Kidney epithelial cell (primary cell): ENCODE measurements at regions not wholly inside any gene's neighbourhood (a gene's known extent, or its start where the extent isn't known, plus 50 kb on each side); places are given as distances from the start of the nearest gene placed in this dataset.

ENCODE experiments used
- DNase-seq: peaks from one replicate; pipeline ENCODE4 v3.0.0-alpha.2; 2010; ENCODE audit warnings: low read depth
- H3K27me3 ChIP-seq: 2 replicates; pipeline ENCODE4 v1.6.0; 2011; ENCODE audit warnings: low read length; ENCODE audit not compliant: control insufficient read depth, insufficient read depth
- H3K36me3 ChIP-seq: 2 replicates; pipeline ENCODE4 v1.5.1; 2011; ENCODE audit warnings: low read length; ENCODE audit not compliant: control insufficient read depth, insufficient read depth
- H3K4me3 ChIP-seq: 2 replicates; pipeline ENCODE4 v1.5.1; 2011; ENCODE audit warnings: low read depth, mild to moderate bottlenecking, control low read depth, low read length
- TF ChIP-seq, protein P1 (sequence below): IDR thresholded peaks from 2 replicates; pipeline ENCODE4 v1.5.1; 2011; ENCODE audit warnings: mild to moderate bottlenecking, moderate library complexity, low read length, control low read depth, inconsistent platforms; ENCODE audit not compliant: insufficient read depth, poor library complexity, severe bottlenecking

DNA sequence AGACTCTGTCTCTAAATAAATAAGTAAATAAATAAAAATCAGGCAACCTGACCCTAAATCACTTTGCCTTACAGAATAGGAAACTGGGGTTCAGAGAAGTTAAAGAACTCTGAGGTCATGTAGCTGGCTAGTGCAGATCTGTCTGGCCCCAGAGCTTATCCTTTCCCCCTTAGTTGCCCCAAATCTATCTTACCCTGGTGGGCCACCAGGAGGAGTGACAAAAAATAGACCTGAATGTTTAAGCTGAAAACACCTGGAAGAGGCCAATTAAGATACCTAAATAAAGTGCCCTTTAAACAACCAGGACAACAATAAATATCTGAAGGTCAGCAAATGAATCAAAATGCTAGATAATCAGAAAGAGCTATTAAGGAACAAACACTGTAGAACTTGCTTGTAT lies 59.7 kb downstream of the TEX35 start:
- DNase-seq = no peak

DNA sequence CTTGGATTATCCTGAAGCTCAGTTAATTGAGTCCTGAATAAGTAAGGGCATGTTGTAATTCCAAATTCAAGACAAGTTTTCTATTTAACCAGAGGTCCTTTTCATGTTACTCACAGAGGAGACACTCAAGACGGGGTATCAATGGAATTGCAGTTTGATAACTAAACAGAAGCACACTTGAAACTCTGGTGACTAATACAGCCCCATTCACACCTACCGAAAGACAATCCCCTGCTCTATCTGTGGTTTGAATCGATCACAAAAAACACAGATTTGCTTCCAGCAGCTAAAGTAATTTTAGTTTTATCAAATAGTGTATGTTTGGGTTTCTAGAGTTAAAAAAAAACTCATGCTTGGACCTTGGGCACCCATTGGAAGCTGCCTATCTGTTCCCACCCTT lies 60.4 kb downstream of the TEX35 start:
- no peak for DNase-seq
- Histone ChIP-seq H3K4me3 (no peak overlapping the region), H3K27me3 (no peaks in the 10 kb centered on the region), H3K36me3 (no peaks in the 10 kb centered on the region)
- TF ChIP-seq, protein P1, sequence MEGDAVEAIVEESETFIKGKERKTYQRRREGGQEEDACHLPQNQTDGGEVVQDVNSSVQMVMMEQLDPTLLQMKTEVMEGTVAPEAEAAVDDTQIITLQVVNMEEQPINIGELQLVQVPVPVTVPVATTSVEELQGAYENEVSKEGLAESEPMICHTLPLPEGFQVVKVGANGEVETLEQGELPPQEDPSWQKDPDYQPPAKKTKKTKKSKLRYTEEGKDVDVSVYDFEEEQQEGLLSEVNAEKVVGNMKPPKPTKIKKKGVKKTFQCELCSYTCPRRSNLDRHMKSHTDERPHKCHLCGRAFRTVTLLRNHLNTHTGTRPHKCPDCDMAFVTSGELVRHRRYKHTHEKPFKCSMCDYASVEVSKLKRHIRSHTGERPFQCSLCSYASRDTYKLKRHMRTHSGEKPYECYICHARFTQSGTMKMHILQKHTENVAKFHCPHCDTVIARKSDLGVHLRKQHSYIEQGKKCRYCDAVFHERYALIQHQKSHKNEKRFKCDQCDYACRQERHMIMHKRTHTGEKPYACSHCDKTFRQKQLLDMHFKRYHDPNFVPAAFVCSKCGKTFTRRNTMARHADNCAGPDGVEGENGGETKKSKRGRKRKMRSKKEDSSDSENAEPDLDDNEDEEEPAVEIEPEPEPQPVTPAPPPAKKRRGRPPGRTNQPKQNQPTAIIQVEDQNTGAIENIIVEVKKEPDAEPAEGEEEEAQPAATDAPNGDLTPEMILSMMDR = no peak

More for the DNA sequence above, 59.7 kb downstream of the TEX35 start:
- Histone ChIP-seq H3K27me3 (no peaks in the 10 kb centered on the region), H3K36me3 (no peaks in the 10 kb centered on the region), H3K4me3 (no peak overlapping the region)
- TF ChIP-seq, protein P1 = no peak

DNA sequence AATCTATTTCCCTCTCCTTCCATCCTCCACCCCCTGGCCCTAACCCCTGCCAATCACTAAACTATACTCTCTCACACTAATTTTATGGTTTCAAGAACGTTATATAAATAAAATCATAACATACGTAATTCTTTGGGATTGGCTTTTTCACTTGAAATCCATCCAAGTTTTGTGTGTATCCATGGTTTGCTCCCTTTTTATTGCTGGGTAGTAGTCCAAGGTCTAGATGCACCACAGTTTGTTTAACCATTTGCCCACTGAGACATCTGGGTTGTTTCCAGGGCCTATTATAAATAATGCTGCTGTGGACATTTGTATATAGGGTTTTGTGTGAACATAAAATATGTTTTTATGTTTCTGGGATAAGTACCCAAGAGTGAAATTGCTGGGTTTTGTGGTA lies 61.4 kb downstream of the TEX35 start:
- TF ChIP-seq, protein P1 = no peak
- Histone ChIP-seq H3K36me3 (no peaks in the 10 kb centered on the region), H3K4me3 (no peak overlapping the region), H3K27me3 (no peaks in the 10 kb centered on the region)
- DNase-seq = no peak

DNA sequence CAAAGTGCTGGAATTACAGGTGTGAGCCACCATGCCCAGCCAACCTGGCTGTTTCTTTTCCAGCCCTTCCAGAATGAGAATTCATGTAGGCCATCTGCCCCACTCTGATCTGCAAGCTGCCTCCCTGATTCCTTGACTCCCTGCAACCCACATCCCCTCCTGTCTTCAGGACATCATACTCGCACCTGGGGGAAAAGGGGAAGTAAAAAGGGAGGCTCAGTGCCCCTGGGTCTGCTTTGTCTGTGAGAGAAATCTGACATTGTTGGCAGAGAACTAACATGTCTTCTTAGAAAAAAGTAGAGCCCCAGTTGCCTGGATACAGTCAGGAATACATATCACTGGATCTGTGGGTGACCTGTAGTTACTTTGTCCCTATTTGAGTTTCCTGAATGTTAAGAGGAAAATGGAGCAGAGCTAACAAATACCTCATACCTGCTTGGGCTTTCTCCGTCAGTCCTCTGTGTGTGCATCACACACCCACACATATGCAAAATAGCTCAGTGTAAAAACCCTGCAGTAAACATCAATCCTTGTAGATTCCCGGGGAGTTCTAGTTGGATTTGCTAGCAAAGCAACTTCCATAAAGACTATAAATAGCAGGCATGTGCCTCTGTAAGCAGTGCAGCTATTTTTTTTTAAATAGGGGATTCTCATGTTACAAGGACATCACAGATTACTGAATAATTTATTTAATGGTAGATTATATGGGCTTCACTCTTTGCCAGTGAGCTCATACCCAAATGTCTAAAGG lies 62.9 kb downstream of the TEX35 start:
- H3K36me3 ChIP-seq = no peaks in the 10 kb centered on the region
- H3K4me3 ChIP-seq = no peak overlapping the region
- no peak for DNase-seq
- TF ChIP-seq, protein P1 = no peak
- H3K27me3 ChIP-seq = no peaks in the 10 kb centered on the region

DNA sequence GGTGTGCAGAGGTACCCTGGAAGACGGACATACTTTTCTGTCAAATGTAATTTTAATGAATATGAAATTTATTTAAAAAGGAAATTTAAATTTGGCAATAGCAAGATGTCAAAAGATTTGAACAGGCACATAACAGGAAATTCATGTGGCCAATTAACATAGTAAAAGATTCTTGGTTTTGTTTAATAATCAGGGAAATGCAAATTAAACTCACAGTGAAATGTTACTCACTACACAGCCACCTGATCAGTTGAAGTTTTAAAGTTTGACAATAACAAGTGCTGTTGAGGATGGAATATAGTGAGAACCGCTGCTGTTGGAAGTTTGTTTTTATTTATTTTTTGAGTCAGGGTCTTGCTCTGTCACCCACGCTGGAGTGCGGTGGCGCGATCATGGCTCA lies 63.9 kb downstream of the TEX35 start:
- Histone ChIP-seq H3K36me3 (no peaks in the 10 kb centered on the region), H3K4me3 (no peak overlapping the region), H3K27me3 (no peaks in the 10 kb centered on the region)
- no peak for DNase-seq
- TF ChIP-seq, protein P1 = no peak

DNA sequence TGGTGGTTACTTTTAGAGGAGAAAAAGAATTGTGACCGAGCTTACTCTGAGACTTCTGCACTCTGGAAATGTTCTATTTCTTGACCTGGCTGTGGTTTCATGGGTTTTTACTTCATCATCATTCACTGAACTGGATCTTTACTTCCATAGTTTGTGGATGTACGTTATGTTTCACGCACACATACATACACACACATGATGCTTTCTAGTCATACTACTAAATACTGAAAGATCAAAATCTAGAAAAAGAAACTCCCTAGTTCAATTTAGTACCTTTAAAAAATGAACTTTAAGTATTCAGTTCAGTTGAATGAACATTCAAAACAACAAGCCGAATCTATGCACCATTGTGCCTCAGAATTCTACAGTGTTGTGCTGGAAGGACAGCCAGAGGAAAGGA lies 65.0 kb downstream of the TEX35 start:
- no peak overlapping the region for H3K4me3 ChIP-seq
- H3K36me3 ChIP-seq = no peaks in the 10 kb centered on the region
- TF ChIP-seq, protein P1 = no peak
- no peaks in the 10 kb centered on the region for H3K27me3 ChIP-seq
- no peak for DNase-seq
